ENCODE measurements at regions not wholly inside any gene's neighbourhood (a gene's known extent, or its start where the extent isn't known, plus 50 kb on each side); places are given as distances from the start of the nearest gene placed in this dataset.

DNA sequence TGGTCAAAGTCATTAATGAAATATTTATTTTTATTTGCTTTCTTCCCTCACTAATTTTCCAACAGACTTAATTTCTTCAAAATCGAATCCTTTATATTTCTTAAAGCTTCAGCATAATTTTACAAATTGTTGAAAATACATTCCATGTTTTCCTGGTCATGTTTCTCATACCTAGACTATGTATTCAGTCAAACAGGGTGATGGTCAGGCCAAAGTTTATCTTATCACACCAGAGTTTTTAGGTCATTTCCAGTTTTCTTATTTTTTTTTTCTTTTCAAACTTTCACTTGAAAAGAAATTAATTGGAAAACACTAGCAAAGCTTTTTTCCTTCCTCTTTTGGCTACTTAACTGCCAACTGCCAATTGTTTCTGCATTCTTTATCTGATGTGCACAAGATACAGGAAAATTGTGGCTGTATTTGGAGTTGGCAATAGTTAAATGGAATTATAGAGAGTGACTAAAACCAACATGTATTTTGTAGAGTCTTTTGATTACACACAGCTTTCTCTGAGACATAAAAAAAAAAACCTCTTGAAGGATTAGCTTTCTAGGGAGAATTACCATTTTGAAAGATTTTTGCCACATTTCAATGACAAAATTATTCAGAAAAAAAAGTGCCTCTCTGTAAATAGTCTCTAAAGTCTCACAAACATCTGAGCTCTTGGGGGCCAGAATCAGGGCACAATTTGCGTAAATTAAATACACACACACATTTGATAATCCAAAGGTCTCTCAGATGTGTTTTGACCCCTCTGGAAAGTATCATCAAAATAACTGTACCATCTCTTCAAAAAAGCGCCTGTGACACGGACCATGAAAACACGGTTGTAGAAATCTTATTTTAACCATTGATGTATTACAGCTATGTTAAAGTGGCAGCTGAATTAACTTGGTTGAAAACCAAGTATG, 603.2 kb upstream of the KCNMB2 start:
- ChIA-PET CTCF (interaction anchor here (0.6 kb wide), 1 partner anchor 452 kb away, joined by 4 read pairs; no protein-coding TSS in a partner anchor), POLR2A (ENCODE audit: unreplicated experiment) (interaction anchor here (0.7 kb wide), 1 partner anchor 311 kb away, joined by 3 read pairs; no protein-coding TSS in a partner anchor)
- no peaks in the 10 kb centered on the region for H3K79me2 ChIP-seq (ENCODE audit: low read length)
- H3K4me1 ChIP-seq (ENCODE audit: insufficient read depth, low read length), result peaks cover 66% of the 10 kb centered on the region
- H3K27me3 ChIP-seq (ENCODE audit: low read length), result no peaks in the 10 kb centered on the region
- no peaks in the 10 kb centered on the region for H3K36me3 ChIP-seq (ENCODE audit: low read depth, low read length)
- intact Hi-C loops (cut with micrococcal nuclease), result loop anchor here (5.0 to 10.0 kb wide), 7 partner anchors 81 to 736 kb away; partner anchors contain the start of gene TBL1XR1
- H2AFZ ChIP-seq (ENCODE audit: low read length), result no peak overlapping the region
- no peaks in the 10 kb centered on the region for H3K9me3 ChIP-seq (ENCODE audit: low read length)
- peaks cover 18% of the 10 kb centered on the region for H3F3A ChIP-seq (ENCODE audit: low read length, unreplicated experiment)
- H3K4me2 ChIP-seq (ENCODE audit: low read length), result peak overlapping the region; percentile 72
- peak overlapping the region; percentile 96 for H3K27ac ChIP-seq (ENCODE audit: low read length)
- peak overlapping the region; percentile 57 for H3K9ac ChIP-seq (ENCODE audit: low read length)
- BruUV-seq (replicated peaks), result no TSS peak
- no peaks in the 10 kb centered on the region for H4K20me1 ChIP-seq (ENCODE audit: low read length)
- H3K9me2 ChIP-seq (replicated peaks; ENCODE audit: low read length), result no peaks in the 10 kb centered on the region
- no peak for ATAC-seq
- DNase-seq, result peak; percentile 48
- H3K4me3 ChIP-seq (ENCODE audit: low read length), result peak overlapping the region; percentile 19; the same call in 1 of the 2 replicates
- TF ChIP-seq, protein P1, sequence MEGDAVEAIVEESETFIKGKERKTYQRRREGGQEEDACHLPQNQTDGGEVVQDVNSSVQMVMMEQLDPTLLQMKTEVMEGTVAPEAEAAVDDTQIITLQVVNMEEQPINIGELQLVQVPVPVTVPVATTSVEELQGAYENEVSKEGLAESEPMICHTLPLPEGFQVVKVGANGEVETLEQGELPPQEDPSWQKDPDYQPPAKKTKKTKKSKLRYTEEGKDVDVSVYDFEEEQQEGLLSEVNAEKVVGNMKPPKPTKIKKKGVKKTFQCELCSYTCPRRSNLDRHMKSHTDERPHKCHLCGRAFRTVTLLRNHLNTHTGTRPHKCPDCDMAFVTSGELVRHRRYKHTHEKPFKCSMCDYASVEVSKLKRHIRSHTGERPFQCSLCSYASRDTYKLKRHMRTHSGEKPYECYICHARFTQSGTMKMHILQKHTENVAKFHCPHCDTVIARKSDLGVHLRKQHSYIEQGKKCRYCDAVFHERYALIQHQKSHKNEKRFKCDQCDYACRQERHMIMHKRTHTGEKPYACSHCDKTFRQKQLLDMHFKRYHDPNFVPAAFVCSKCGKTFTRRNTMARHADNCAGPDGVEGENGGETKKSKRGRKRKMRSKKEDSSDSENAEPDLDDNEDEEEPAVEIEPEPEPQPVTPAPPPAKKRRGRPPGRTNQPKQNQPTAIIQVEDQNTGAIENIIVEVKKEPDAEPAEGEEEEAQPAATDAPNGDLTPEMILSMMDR (conservative IDR thresholded peaks at IDR 0.05; ENCODE audit: low read depth, low read length), result no peak
- TF ChIP-seq EZH2phosphoT487 (IDR thresholded peaks at IDR 0.05; ENCODE audit: borderline replicate concordance, low read length) (no peak), EZH2 (IDR thresholded peaks at IDR 0.05; ENCODE audit: low read length, unreplicated experiment) (no peak)

DNA sequence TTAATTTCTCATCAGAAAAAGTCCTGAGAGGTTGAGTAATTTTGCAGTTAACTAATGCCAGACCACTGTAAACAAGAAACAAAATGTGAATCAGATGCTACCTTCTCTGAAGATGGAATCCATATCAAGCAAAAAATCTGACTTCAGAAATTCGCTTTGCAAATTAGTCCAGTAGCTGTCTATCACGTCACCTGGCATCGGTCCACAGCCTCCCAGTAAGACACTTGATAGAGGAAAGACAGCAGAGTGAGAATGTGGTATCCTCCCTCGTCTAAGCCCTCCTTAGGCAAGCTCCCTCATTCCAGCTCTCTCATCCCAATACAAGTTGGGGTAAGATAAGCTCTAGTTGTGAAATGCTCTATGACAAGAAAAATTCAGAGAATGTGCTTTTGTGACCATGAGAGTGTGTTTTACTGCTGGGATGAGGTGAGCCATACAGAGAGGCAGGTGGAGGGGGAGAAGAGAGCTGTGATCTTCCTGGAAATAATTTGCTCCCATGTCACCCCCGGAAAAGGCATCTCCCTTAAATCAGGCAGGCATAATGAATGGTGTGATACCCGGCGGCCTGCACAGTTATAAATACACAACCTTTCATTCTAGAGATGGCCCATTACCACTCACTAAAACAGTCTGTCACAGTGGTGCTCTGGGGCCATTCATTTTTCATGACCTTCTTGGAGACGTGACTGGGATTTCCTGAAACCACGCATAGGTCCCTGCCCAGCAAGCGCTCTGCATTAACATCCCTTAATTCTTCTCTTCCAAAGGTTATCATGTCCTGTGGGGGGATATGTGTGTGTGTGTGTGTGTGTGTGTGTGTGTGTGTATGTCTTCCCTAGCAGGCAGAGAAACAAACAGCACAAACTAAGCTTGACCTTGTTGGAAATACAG, 602.0 kb upstream of the KCNMB2 start:
- no peaks in the 10 kb centered on the region for H3K27me3 ChIP-seq (ENCODE audit: low read length)
- ATAC-seq, result no peak
- intact Hi-C loops (cut with micrococcal nuclease), result loop anchor here (5.0 to 10.0 kb wide), 7 partner anchors 82 to 737 kb away; partner anchors contain the start of gene TBL1XR1
- TF ChIP-seq EZH2phosphoT487 (IDR thresholded peaks at IDR 0.05; ENCODE audit: borderline replicate concordance, low read length) (no peak), EZH2 (IDR thresholded peaks at IDR 0.05; ENCODE audit: low read length, unreplicated experiment) (no peak)
- TF ChIP-seq, protein P1 (conservative IDR thresholded peaks at IDR 0.05; ENCODE audit: low read depth, low read length), result no peak
- H2AFZ ChIP-seq (ENCODE audit: low read length), result no peak overlapping the region
- no peak overlapping the region for H3K4me3 ChIP-seq (ENCODE audit: low read length)
- H3K79me2 ChIP-seq (ENCODE audit: low read length), result no peaks in the 10 kb centered on the region
- ChIA-PET POLR2A (ENCODE audit: unreplicated experiment) (no interaction called here), CTCF (no interaction called here)
- no peaks in the 10 kb centered on the region for H3K36me3 ChIP-seq (ENCODE audit: low read depth, low read length)
- no peak overlapping the region for H3K27ac ChIP-seq (ENCODE audit: low read length)
- H3K4me2 ChIP-seq (ENCODE audit: low read length), result no peak overlapping the region
- peaks cover 18% of the 10 kb centered on the region for H3F3A ChIP-seq (ENCODE audit: low read length, unreplicated experiment)
- BruUV-seq (replicated peaks), result no TSS peak
- H3K9me2 ChIP-seq (replicated peaks; ENCODE audit: low read length), result no peaks in the 10 kb centered on the region
- no peaks in the 10 kb centered on the region for H3K9me3 ChIP-seq (ENCODE audit: low read length)
- H4K20me1 ChIP-seq (ENCODE audit: low read length), result no peaks in the 10 kb centered on the region
- peak; percentile 21 for DNase-seq
- peaks cover 53% of the 10 kb centered on the region for H3K4me1 ChIP-seq (ENCODE audit: insufficient read depth, low read length)
- H3K9ac ChIP-seq (ENCODE audit: low read length), result no peak overlapping the region

All from PC-3 (cell line).